Kidney (tissue), 13 donors: ENCODE measurements at regions not wholly inside any gene's neighbourhood (a gene's known extent, or its start where the extent isn't known, plus 50 kb on each side); places are given as distances from the start of the nearest gene placed in this dataset.

Experiments
- DNase-seq, 5 donors: peaks; one replicate each; pipeline ENCODE4 v3.0.0-alpha.2; 2013 to 2020
- FAIRE-seq: peaks from 2 replicates; lab custom pipeline; 2012; peaks lifted over from hg19 to GRCh38; lab: Jason Lieb, UNC
- H3K27ac ChIP-seq, 2 donors: one replicate each; pipeline ENCODE4 v1.7.0; 2013; ENCODE audit warnings: low read depth in 2 of 2, low read length in 2 of 2, inconsistent platforms in 1 of 2
- H3K27me3 ChIP-seq: one replicate; pipeline ENCODE4 v1.7.1; 2013; ENCODE audit warnings: low read length, inconsistent platforms; ENCODE audit not compliant: control insufficient read depth, insufficient read depth
- H3K36me3 ChIP-seq, 3 donors: one replicate each; pipeline versions ENCODE4 v1.7.0 to v1.7.1; 2013; ENCODE audit warnings: low read length in 3 of 3, control low read depth in 1 of 3, inconsistent platforms in 1 of 3; ENCODE audit not compliant: insufficient read depth in 3 of 3, control insufficient read depth in 2 of 3
- H3K4me1 ChIP-seq, 3 donors: one replicate each; pipeline versions ENCODE4 v1.7.0 to v1.7.1; 2013; ENCODE audit warnings: low read length in 3 of 3, inconsistent platforms in 1 of 3, low read depth in 1 of 3; ENCODE audit not compliant: control insufficient read depth in 2 of 3, insufficient read depth in 2 of 3
- H3K4me3 ChIP-seq, 3 donors: one replicate each; pipeline versions ENCODE4 v1.7.0 to v1.8.1; 2013; ENCODE audit warnings: low read length in 3 of 3, control low read depth in 1 of 3, inconsistent platforms in 1 of 3
- H3K9ac ChIP-seq, 3 donors: one replicate each; pipeline versions ENCODE4 v1.7.0 to v1.7.1; 2013; ENCODE audit warnings: low read length in 3 of 3, control low read depth in 1 of 3, inconsistent platforms in 1 of 3
- H3K9me3 ChIP-seq, 3 donors: one replicate each; pipeline versions ENCODE4 v1.7.0 to v1.7.1; 2013; ENCODE audit warnings: low read length in 3 of 3, control low read depth in 1 of 3, inconsistent platforms in 1 of 3; ENCODE audit not compliant: control insufficient read depth in 2 of 3, insufficient read depth in 1 of 3
- CTCF ChIP-seq: IDR thresholded peaks from 3 replicates; pipeline ENCODE4 v1.5.1; 2012; ENCODE audit warnings: mild to moderate bottlenecking, moderate library complexity, borderline replicate concordance; ENCODE audit not compliant: insufficient read depth; ENCODE audit errors: extremely low read depth
- intact Hi-C: fragments of 100-400 bp; cut with DNase I; formaldehyde crosslinking; loops from one replicate; pipeline ENCODE4 v1.11.1; 2022
- donor health status: control.
- donor health status: control.
- donor health status: control.
- donor health status: control.
- donor health status: control.
- donor health status: DM: yes; HTN: yes; CAD: no.
- donor health status: Normal renal cell carcinoma (clear cell type).

- Histone ChIP-seq H3K27me3 (no peaks in the 10 kb centered on the region), H3K4me3 (no peak overlapping the region), H3K4me1 (no peaks in the 10 kb centered on the region), H3K9ac (no peak overlapping the region), H3K27ac (no peak overlapping the region), H3K9me3 (peaks cover 0 to 5% (median 0%) of the 10 kb centered on the region in 3 donors), H3K36me3 (no peaks in the 10 kb centered on the region)
- FAIRE-seq (no peak), DNase-seq (no peak)
- no peak for TF ChIP-seq CTCF
- intact Hi-C loops: no loop called here
Measured at GRCh38 chr11:13184295-13184794, 93.2 kb upstream of the BMAL1 start.

- intact Hi-C loops: no loop called here
- no peak overlapping the region for H3K27ac ChIP-seq
- no peak for TF ChIP-seq CTCF
- H3K9ac ChIP-seq: no peak overlapping the region
- no peak for DNase-seq
- H3K4me3 ChIP-seq: no peak overlapping the region
- FAIRE-seq: no peak
- H3K9me3 ChIP-seq: peaks cover 0 to 5% (median 0%) of the 10 kb centered on the region in 3 donors
- no peaks in the 10 kb centered on the region for H3K27me3 ChIP-seq
- H3K4me1 ChIP-seq: no peaks in the 10 kb centered on the region
- H3K36me3 ChIP-seq: no peaks in the 10 kb centered on the region
Measured at GRCh38 chr11:13188179-13188578, 89.4 kb upstream of the BMAL1 start.

GRCh38 chr11:13189561-13190426 is 87.8 kb upstream of the BMAL1 start:
- Histone ChIP-seq H3K4me1 (no peaks in the 10 kb centered on the region), H3K9me3 (peaks cover 0 to 5% (median 0%) of the 10 kb centered on the region in 3 donors), H3K36me3 (no peaks in the 10 kb centered on the region), H3K4me3 (no peak overlapping the region), H3K27ac (no peak overlapping the region), H3K9ac (no peak overlapping the region), H3K27me3 (no peaks in the 10 kb centered on the region)
- intact Hi-C loops: no loop called here
- FAIRE-seq (no peak), DNase-seq (no peak)
- no peak for TF ChIP-seq CTCF
